ENCODE measurements at regions not wholly inside any gene's neighbourhood (a gene's known extent, or its start where the extent isn't known, plus 50 kb on each side); places are given as distances from the start of the nearest gene placed in this dataset.

DNA sequence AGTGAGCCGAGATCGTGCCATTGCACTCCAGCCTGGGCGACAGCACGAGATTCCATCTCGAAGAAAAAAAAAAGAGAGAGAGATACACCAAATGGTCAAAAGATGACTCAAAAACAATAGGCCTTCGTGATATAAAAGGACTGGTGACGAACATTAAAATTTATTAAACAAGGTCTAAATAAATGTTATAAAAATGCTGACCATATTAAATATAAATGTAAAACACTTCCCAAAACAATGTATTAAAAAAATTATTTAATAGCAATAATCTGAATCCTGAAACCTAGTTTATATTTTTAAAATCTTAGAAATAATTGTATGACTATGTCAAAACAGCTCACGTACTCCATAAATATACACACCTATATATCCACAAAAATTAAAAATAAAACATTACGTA, 247.6 kb downstream of the SETD4 start:
- TF ChIP-seq, protein P1, sequence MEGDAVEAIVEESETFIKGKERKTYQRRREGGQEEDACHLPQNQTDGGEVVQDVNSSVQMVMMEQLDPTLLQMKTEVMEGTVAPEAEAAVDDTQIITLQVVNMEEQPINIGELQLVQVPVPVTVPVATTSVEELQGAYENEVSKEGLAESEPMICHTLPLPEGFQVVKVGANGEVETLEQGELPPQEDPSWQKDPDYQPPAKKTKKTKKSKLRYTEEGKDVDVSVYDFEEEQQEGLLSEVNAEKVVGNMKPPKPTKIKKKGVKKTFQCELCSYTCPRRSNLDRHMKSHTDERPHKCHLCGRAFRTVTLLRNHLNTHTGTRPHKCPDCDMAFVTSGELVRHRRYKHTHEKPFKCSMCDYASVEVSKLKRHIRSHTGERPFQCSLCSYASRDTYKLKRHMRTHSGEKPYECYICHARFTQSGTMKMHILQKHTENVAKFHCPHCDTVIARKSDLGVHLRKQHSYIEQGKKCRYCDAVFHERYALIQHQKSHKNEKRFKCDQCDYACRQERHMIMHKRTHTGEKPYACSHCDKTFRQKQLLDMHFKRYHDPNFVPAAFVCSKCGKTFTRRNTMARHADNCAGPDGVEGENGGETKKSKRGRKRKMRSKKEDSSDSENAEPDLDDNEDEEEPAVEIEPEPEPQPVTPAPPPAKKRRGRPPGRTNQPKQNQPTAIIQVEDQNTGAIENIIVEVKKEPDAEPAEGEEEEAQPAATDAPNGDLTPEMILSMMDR (IDR thresholded peaks at IDR 0.05), result no peak
- TF ChIP-seq EP300 (IDR thresholded peaks at IDR 0.05) (no peak), POLR2A (IDR thresholded peaks at IDR 0.05) (no peak)

All from upper lobe of left lung (tissue), 4 donors.